Endothelial cell of umbilical vein (primary cell): ENCODE measurements at regions not wholly inside any gene's neighbourhood (a gene's known extent, or its start where the extent isn't known, plus 50 kb on each side); places are given as distances from the start of the nearest gene placed in this dataset.

ENCODE experiments used
- BruUV-seq: library from RNA; stranded (reverse); fragments of 400-500 nt; replicated peaks from 2 replicates; lab custom pipeline; 2021; lab: Mats Ljungman, UMichigan
- CTCF ChIA-PET: fragments of 300-600, 350-600 bp; sonication (Branson Sonifier 250); formaldehyde crosslinking; loops from one replicate; lab custom pipeline; 2021; ENCODE audit warnings: antibody characterized with exemption, inconsistent platforms; lab: Charles Lee
- POLR2A ChIA-PET: fragments of 300-600, 350-600 bp; sonication (Branson Sonifier 250); formaldehyde crosslinking; loops from one replicate; lab custom pipeline; 2021; ENCODE audit warnings: antibody characterized with exemption, inconsistent platforms; lab: Charles Lee
- DNase-seq: peaks from one replicate; pipeline ENCODE4 v3.0.0-alpha.2; 2011; ENCODE audit warnings: low read depth, low spot score
- FAIRE-seq: peaks from 2 replicates; lab custom pipeline; 2011; peaks lifted over from hg19 to GRCh38; lab: Jason Lieb, UNC
- H2AFZ ChIP-seq: 2 replicates; pipeline ENCODE4 v1.6.0; 2012; ENCODE audit warnings: low read depth, low read length, control low read depth, inconsistent platforms
- H3K27ac ChIP-seq: 2 replicates; pipeline ENCODE4 v1.5.1; 2011; ENCODE audit warnings: low read depth, mild to moderate bottlenecking, control low read depth, low read length, moderate library complexity; ENCODE audit not compliant: insufficient read depth
- H3K27me3 ChIP-seq, 2 experiments: 2 replicates each; pipeline versions ENCODE4 v1.6.0 to v1.6.1; 2011; ENCODE audit warnings: low read length in 2 of 2, mixed read lengths in 1 of 2; ENCODE audit not compliant: control insufficient read depth in 2 of 2, insufficient read depth in 2 of 2
- H3K36me3 ChIP-seq, 2 experiments: 2 replicates in 1 of 2; 3 replicates in 1 of 2; pipeline ENCODE4 v1.5.1; 2011; ENCODE audit warnings: low read length in 2 of 2, mild to moderate bottlenecking in 1 of 2, moderate library complexity in 1 of 2; ENCODE audit not compliant: control insufficient read depth in 2 of 2, insufficient read depth in 2 of 2; ENCODE audit errors: extremely low read depth in 1 of 2
- H3K4me1 ChIP-seq: 3 replicates; pipeline ENCODE4 v1.5.1; 2011; ENCODE audit warnings: mild to moderate bottlenecking, low read length; ENCODE audit not compliant: control insufficient read depth, insufficient read depth; ENCODE audit errors: extremely low read depth
- H3K4me2 ChIP-seq: 2 replicates; pipeline ENCODE4 v1.6.1; 2011; ENCODE audit warnings: low read length, control low read depth, mixed read lengths; ENCODE audit not compliant: insufficient read depth
- H3K4me3 ChIP-seq, 3 experiments: fragments of 200-600 bp in 1 of 3; sonication (generic), shearing (Covaris generic) in 1 of 3; replicated peaks in 1 of 3; 2 replicates each; pipeline ENCODE4 v1.5.1; 2011 to 2016; ENCODE audit warnings: control low read depth in 3 of 3, low read length in 3 of 3, mild to moderate bottlenecking in 2 of 3, inconsistent platforms in 1 of 3, low read depth in 1 of 3, moderate library complexity in 1 of 3; ENCODE audit not compliant: insufficient read depth in 1 of 3
- H3K79me2 ChIP-seq: 2 replicates; pipeline ENCODE4 v1.6.0; 2012; ENCODE audit warnings: low read length, inconsistent platforms; ENCODE audit not compliant: control insufficient read depth, insufficient read depth
- H3K9ac ChIP-seq: replicated peaks from 2 replicates; pipeline ENCODE3; 2011; ENCODE audit warnings: low read length, control low read depth; ENCODE audit not compliant: insufficient read depth; ENCODE audit errors: extremely low read depth
- H3K9me1 ChIP-seq: replicated peaks from 3 replicates; pipeline ENCODE4 v1.6.0; 2011; ENCODE audit warnings: mild to moderate bottlenecking, low read length; ENCODE audit not compliant: control insufficient read depth, insufficient read depth; ENCODE audit errors: extremely low read depth
- H3K9me3 ChIP-seq: replicated peaks from 2 replicates; pipeline ENCODE4 v1.5.1; 2012; ENCODE audit warnings: low read length, inconsistent platforms; ENCODE audit not compliant: control insufficient read depth, insufficient read depth
- H4K20me1 ChIP-seq: replicated peaks from 2 replicates; pipeline ENCODE3; 2011; ENCODE audit warnings: mild to moderate bottlenecking, low read length; ENCODE audit not compliant: control insufficient read depth, insufficient read depth; ENCODE audit errors: extremely low read depth
- CTCF ChIP-seq, 2 donors: IDR thresholded peaks; 1 replicate in 1 of 2; 2 replicates in 1 of 2; pipeline ENCODE4 v1.5.1; 2011; ENCODE audit warnings: low read length in 2 of 2, mild to moderate bottlenecking in 2 of 2, moderate library complexity in 2 of 2, control low read depth in 1 of 2, inconsistent platforms in 1 of 2, low read depth in 1 of 2; ENCODE audit not compliant: insufficient read depth in 1 of 2; ENCODE audit errors: extremely low read depth in 1 of 2
- EZH2 ChIP-seq: IDR thresholded peaks from 2 replicates; pipeline ENCODE4 v1.6.1; 2012; ENCODE audit warnings: borderline replicate concordance, low read depth, mild to moderate bottlenecking, moderate library complexity, low read length, inconsistent platforms; ENCODE audit not compliant: severe bottlenecking
- FOS ChIP-seq: IDR thresholded peaks from 2 replicates; pipeline ENCODE4 v1.6.1; 2011; ENCODE audit warnings: mild to moderate bottlenecking, low read length, moderate library complexity, borderline replicate concordance; ENCODE audit not compliant: insufficient read depth
- GATA2 ChIP-seq: IDR thresholded peaks from 2 replicates; pipeline ENCODE4 v1.7.0; 2011; ENCODE audit warnings: low read depth, mild to moderate bottlenecking, moderate library complexity, mixed read lengths, low read length; ENCODE audit not compliant: insufficient read length, insufficient read depth
- JUN ChIP-seq: IDR thresholded peaks from 2 replicates; pipeline ENCODE4 v1.6.1; 2011; ENCODE audit warnings: borderline replicate concordance, low read depth; ENCODE audit not compliant: insufficient read length, insufficient read depth
- MAX ChIP-seq: IDR thresholded peaks from 2 replicates; pipeline ENCODE4 v1.6.1; 2011; ENCODE audit not compliant: insufficient read depth, insufficient read length
- MYC ChIP-seq: IDR thresholded peaks from one replicate; pipeline ENCODE4 v1.6.1; 2011; ENCODE audit warnings: mild to moderate bottlenecking, low read depth, low read length
- POLR2A ChIP-seq: IDR thresholded peaks from 2 replicates; pipeline ENCODE4 v1.6.1; 2012; ENCODE audit warnings: low read depth, mild to moderate bottlenecking, control low read depth, low read length
- dilution Hi-C: fragments of 300-500 bp; cut with MboI; formaldehyde crosslinking; loops from one replicate; pipeline ENCODE4 v1.15.0; 2019; ENCODE audit warnings: low sequenced_read_pairs; ENCODE audit not compliant: extremely low pct_ligation_motif_present
- intact Hi-C: fragments of 100-400 bp; cut with micrococcal nuclease; formaldehyde crosslinking; loops from one replicate; pipeline ENCODE4 v1.10.0; 2022

- H3K4me2 ChIP-seq: no peak overlapping the region
- no peaks in the 10 kb centered on the region for H3K79me2 ChIP-seq
- no peaks in the 10 kb centered on the region for H3K4me1 ChIP-seq
- CTCF ChIA-PET: interaction anchor here (0.6 kb wide), 1 partner anchor 103 kb away, joined by 3 read pairs; no protein-coding TSS in a partner anchor
- no peak overlapping the region for H3K9ac ChIP-seq
- no peak overlapping the region for H2AFZ ChIP-seq
- H3K9me3 ChIP-seq: no peaks in the 10 kb centered on the region
- H4K20me1 ChIP-seq: no peaks in the 10 kb centered on the region
- POLR2A ChIA-PET: no interaction called here
- H3K27me3 ChIP-seq: no peaks in the 10 kb centered on the region
- FAIRE-seq (no peak), DNase-seq (no peak)
- no peaks in the 10 kb centered on the region for H3K9me1 ChIP-seq
- H3K36me3 ChIP-seq: no peaks in the 10 kb centered on the region
- no peak overlapping the region for H3K27ac ChIP-seq
- dilution Hi-C loops: no loop called here
- H3K4me3 ChIP-seq: no peak overlapping the region
- intact Hi-C loops: no loop called here
- TF ChIP-seq EZH2 (no peak), POLR2A (no peak), MYC (no peak), MAX (no peak), FOS (no peak), CTCF (IDR thresholded peaks at IDR 0.05; ENCODE audit: extremely low read depth in 1 of 2, insufficient read depth in 1 of 2, low read depth in 1 of 2, low read length in 2 of 2) (no peak), JUN (no peak), GATA2 (no peak)
- no TSS peak for BruUV-seq
Measured at GRCh38 chr12:91630596-91631293, 448.1 kb upstream of the DCN start.
